IMR-90 (cell line): ENCODE measurements at regions not wholly inside any gene's neighbourhood (a gene's known extent, or its start where the extent isn't known, plus 50 kb on each side); places are given as distances from the start of the nearest gene placed in this dataset.

ENCODE experiments used
- ATAC-seq: fragments of 200-7000 bp; cut with Tn5 transposase; 2 replicates; pipeline ENCODE4 v1.9.1; 2020; ENCODE audit warnings: low read depth, mild to moderate bottlenecking, moderate library complexity
- BruUV-seq: library from RNA; stranded (reverse); fragments of 400-500 nt; replicated peaks from 2 replicates; lab custom pipeline; 2021; lab: Mats Ljungman, UMichigan
- CTCF ChIA-PET: fragments of 300-600 bp; formaldehyde crosslinking; extraction: SDS; loops from one replicate; lab custom pipeline; 2021; ENCODE audit warnings: antibody characterized with exemption; lab: Yijun Ruan, JAX
- POLR2A ChIA-PET: fragments of 300-600 bp; sonication (Branson Sonifier 250); formaldehyde crosslinking; loops from one replicate; lab custom pipeline; 2022; ENCODE audit warnings: antibody characterized with exemption; ENCODE audit not compliant: unreplicated experiment; lab: Charles Lee
- DNase-seq: peaks from one replicate; pipeline ENCODE4 v3.0.0; 2013
- H2AFZ ChIP-seq: replicated peaks from 2 replicates; pipeline ENCODE3; 2013; ENCODE audit warnings: low read length, mild to moderate bottlenecking; ENCODE audit not compliant: poor library complexity
- H2AK5ac ChIP-seq: 2 replicates; pipeline ENCODE4 v1.6.1; 2013; ENCODE audit warnings: low read depth, low read length, inconsistent platforms
- H2AK9ac ChIP-seq: replicated peaks from 2 replicates; pipeline ENCODE3; 2013; ENCODE audit warnings: mild to moderate bottlenecking, low read depth, low read length, moderate library complexity; ENCODE audit not compliant: poor library complexity
- H2BK120ac ChIP-seq: 2 replicates; pipeline ENCODE4 v1.6.1; 2013; ENCODE audit warnings: low read depth, low read length, inconsistent platforms
- H2BK15ac ChIP-seq: 3 replicates; pipeline ENCODE4 v1.6.1; 2013; ENCODE audit warnings: low read depth, low read length, inconsistent platforms
- H2BK20ac ChIP-seq: 2 replicates; pipeline ENCODE4 v1.6.1; 2013; ENCODE audit warnings: low read depth, mild to moderate bottlenecking, inconsistent platforms, low read length, moderate library complexity
- H2BK5ac ChIP-seq: 2 replicates; pipeline ENCODE4 v1.6.1; 2013; ENCODE audit warnings: mild to moderate bottlenecking, low read depth, low read length, inconsistent platforms; ENCODE audit not compliant: poor library complexity, severe bottlenecking
- H3K14ac ChIP-seq: replicated peaks from 2 replicates; pipeline ENCODE4 v1.6.1; 2013; ENCODE audit warnings: low read depth, low read length, inconsistent platforms
- H3K18ac ChIP-seq: 2 replicates; pipeline ENCODE4 v1.6.1; 2013; ENCODE audit warnings: low read depth, low read length, control low read depth
- H3K23ac ChIP-seq: 2 replicates; pipeline ENCODE4 v1.6.1; 2013; ENCODE audit warnings: low read depth, low read length, inconsistent platforms
- H3K27ac ChIP-seq: 2 replicates; pipeline ENCODE4 v1.5.1; 2013; ENCODE audit warnings: mild to moderate bottlenecking, control low read depth, low read length; ENCODE audit not compliant: insufficient read depth
- H3K27me3 ChIP-seq: 2 replicates; pipeline ENCODE4 v1.6.1; 2013; ENCODE audit warnings: low read length; ENCODE audit not compliant: control insufficient read depth, insufficient read depth
- H3K36me3 ChIP-seq: 2 replicates; pipeline ENCODE4 v1.6.1; 2013; ENCODE audit warnings: low read length, mixed read lengths; ENCODE audit not compliant: control insufficient read depth, insufficient read depth
- H3K4ac ChIP-seq: 2 replicates; pipeline ENCODE4 v1.6.1; 2013; ENCODE audit warnings: low read depth, low read length, inconsistent platforms
- H3K4me1 ChIP-seq: 2 replicates; pipeline ENCODE4 v1.6.1; 2013; ENCODE audit warnings: low read length, mixed read lengths; ENCODE audit not compliant: control insufficient read depth, insufficient read depth
- H3K4me2 ChIP-seq: 2 replicates; pipeline ENCODE4 v1.6.1; 2013; ENCODE audit warnings: low read depth, mild to moderate bottlenecking, control low read depth, low read length, moderate library complexity
- H3K4me3 ChIP-seq: 2 replicates; pipeline ENCODE4 v1.5.1; 2013; ENCODE audit warnings: low read depth, mild to moderate bottlenecking, control low read depth, low read length, moderate library complexity; ENCODE audit not compliant: insufficient read depth
- H3K56ac ChIP-seq: 2 replicates; pipeline ENCODE4 v1.6.1; 2013; ENCODE audit warnings: low read length, inconsistent platforms; ENCODE audit not compliant: insufficient read depth; ENCODE audit errors: extremely low read depth
- H3K79me1 ChIP-seq, 2 experiments: 2 replicates each; pipeline ENCODE4 v1.6.1; 2013; ENCODE audit warnings: low read length in 2 of 2, inconsistent platforms in 1 of 2, low read depth in 1 of 2
- H3K9ac ChIP-seq: 2 replicates; pipeline ENCODE4 v1.6.1; 2013; ENCODE audit warnings: low read depth, low read length, control low read depth
- H3K9me1 ChIP-seq: 2 replicates; pipeline ENCODE4 v1.6.1; 2013; ENCODE audit warnings: low read length, inconsistent platforms; ENCODE audit not compliant: insufficient read depth
- H3K9me3 ChIP-seq: 2 replicates; pipeline ENCODE4 v1.6.1; 2013; ENCODE audit warnings: low read length; ENCODE audit not compliant: control insufficient read depth, insufficient read depth
- H4K20me1 ChIP-seq: 2 replicates; pipeline ENCODE4 v1.6.1; 2013; ENCODE audit warnings: low read length, inconsistent platforms; ENCODE audit not compliant: insufficient read depth
- H4K5ac ChIP-seq: 2 replicates; pipeline ENCODE4 v1.6.1; 2013; ENCODE audit warnings: mild to moderate bottlenecking, low read depth, low read length, control low read depth
- H4K8ac ChIP-seq, 2 experiments: 2 replicates each; pipeline ENCODE4 v1.6.1; 2013; ENCODE audit warnings: low read depth in 2 of 2, low read length in 2 of 2, control low read depth in 1 of 2, inconsistent platforms in 1 of 2
- H4K91ac ChIP-seq: 2 replicates; pipeline ENCODE4 v1.6.1; 2013; ENCODE audit warnings: low read depth, low read length, inconsistent platforms; ENCODE audit not compliant: insufficient read depth
- ELK1 ChIP-seq: fragments of 150-350 bp; IDR thresholded peaks from 2 replicates; pipeline ENCODE4 v1.6.1; 2016; ENCODE audit warnings: low read depth, mild to moderate bottlenecking, low read length, moderate library complexity, borderline replicate concordance
- FOS ChIP-seq: fragments of 150-350 bp; IDR thresholded peaks from 2 replicates; pipeline ENCODE4 v1.6.1; 2016; ENCODE audit warnings: low read depth, low read length
- MXI1 ChIP-seq: IDR thresholded peaks from 2 replicates; pipeline ENCODE4 v1.6.1; 2012; ENCODE audit warnings: low read depth, mild to moderate bottlenecking, low read length, moderate library complexity, borderline replicate concordance
- POLR2A ChIP-seq: IDR thresholded peaks from 2 replicates; pipeline ENCODE4 v1.6.1; 2012; ENCODE audit warnings: mild to moderate bottlenecking, low read depth, low read length
- RAD21 ChIP-seq: IDR thresholded peaks from 2 replicates; pipeline ENCODE4 v1.6.1; 2012; ENCODE audit warnings: low read length, improper control_type of control experiment
- RCOR1 ChIP-seq: IDR thresholded peaks from 2 replicates; pipeline ENCODE4 v1.6.1; 2012; ENCODE audit warnings: mild to moderate bottlenecking, low read length, improper control_type of control experiment; ENCODE audit not compliant: insufficient replicate concordance
- SMC3 ChIP-seq: fragments of 150-350 bp; IDR thresholded peaks from 2 replicates; pipeline ENCODE4 v1.6.1; 2016; ENCODE audit warnings: low read depth, mild to moderate bottlenecking, antibody characterized with exemption, low read length, moderate library complexity
- WGBS, 2 experiments: methylation state at CpG; one replicate each; pipeline versions ENCODE4 v1.1.5 to v1.1.7; 2013; ENCODE audit warnings: missing lambda C conversion rate in 2 of 2; ENCODE audit not compliant: insufficient read length in 1 of 2; ENCODE audit errors: extremely low coverage in 2 of 2; 5-methylcytosine and 5-hydroxymethylcytosine counted together
- dilution Hi-C: fragments of 300-500 bp; cut with HindIII; formaldehyde crosslinking; loops from one replicate; pipeline ENCODE4 v1.14.3; 2018; ENCODE audit warnings: low sequenced_read_pairs; ENCODE audit not compliant: unreplicated experiment
- in situ Hi-C: fragments of 300-500 bp; cut with MboI; formaldehyde crosslinking; loops from 3 replicates; pipeline ENCODE4 v1.14.3; 2019; ENCODE audit warnings: low sequenced_read_pairs, inconsistent platforms, mixed read lengths
- intact Hi-C: fragments of 100-400 bp; cut with micrococcal nuclease; formaldehyde crosslinking; loops from 2 replicates; pipeline ENCODE4 v1.10.0; 2022

DNA sequence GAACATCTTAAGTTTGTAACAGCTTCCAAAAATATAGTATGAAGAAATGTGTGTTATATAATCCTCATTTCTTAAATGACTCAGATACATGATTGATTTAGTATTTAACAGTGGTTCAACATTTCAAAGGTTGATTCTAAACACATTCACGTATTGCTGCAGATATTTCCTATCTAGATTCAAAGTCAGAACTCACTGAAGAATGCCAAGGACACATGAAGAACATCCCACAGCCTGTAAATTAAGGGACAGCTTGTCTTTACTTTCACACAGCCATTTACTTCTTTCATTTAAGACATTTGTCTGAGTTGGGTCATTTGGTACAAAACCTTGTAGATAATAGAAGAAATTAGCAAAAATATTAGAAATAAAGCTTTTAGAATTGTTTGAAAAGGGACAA, 66.9 kb upstream of the CPSF6 start:
- in situ Hi-C loops = no loop called here
- no peak overlapping the region for H2BK5ac ChIP-seq
- no peak overlapping the region for H3K56ac ChIP-seq
- peaks cover 5% of the 10 kb centered on the region for H3K27me3 ChIP-seq
- H2AK9ac ChIP-seq = no peak overlapping the region
- H3K4ac ChIP-seq = no peak overlapping the region
- no peak overlapping the region for H2BK20ac ChIP-seq
- no peak for ATAC-seq
- no peak overlapping the region for H3K14ac ChIP-seq
- H2AK5ac ChIP-seq = no peak overlapping the region
- no peaks in the 10 kb centered on the region for H3K4me1 ChIP-seq
- no peaks in the 10 kb centered on the region for H4K20me1 ChIP-seq
- WGBS, 2 experiments = no CpG with 5 or more reads among the region's 1 CpG
- H3K79me1 ChIP-seq = no peaks in the 10 kb centered on the region
- no peak overlapping the region for H3K9ac ChIP-seq
- no peak overlapping the region for H4K5ac ChIP-seq
- no peaks in the 10 kb centered on the region for H3K9me1 ChIP-seq
- no peak overlapping the region for H3K4me3 ChIP-seq
- no peaks in the 10 kb centered on the region for H3K9me3 ChIP-seq
- no peak overlapping the region for H3K18ac ChIP-seq
- H2BK15ac ChIP-seq = no peak overlapping the region
- no peak overlapping the region for H3K27ac ChIP-seq
- H3K36me3 ChIP-seq = no peaks in the 10 kb centered on the region
- dilution Hi-C loops = no loop called here
- no peak for TF ChIP-seq MXI1
- no peak for TF ChIP-seq FOS
- no peak for TF ChIP-seq ELK1
- no peak for TF ChIP-seq RCOR1
- TF ChIP-seq POLR2A = no peak
- no peak for TF ChIP-seq SMC3
- no peak for TF ChIP-seq RAD21
- H2AFZ ChIP-seq = no peak overlapping the region
- CTCF ChIA-PET = no interaction called here
- BruUV-seq = no TSS peak
- H3K23ac ChIP-seq = no peak overlapping the region
- intact Hi-C loops = no loop called here
- H3K4me2 ChIP-seq = no peak overlapping the region
- no peak overlapping the region for H4K8ac ChIP-seq
- H4K91ac ChIP-seq = no peak overlapping the region
- POLR2A ChIA-PET = no interaction called here
- no peak overlapping the region for H2BK120ac ChIP-seq
- no peak for DNase-seq
